Gastroesophageal sphincter (tissue), 4 donors: ENCODE measurements at regions not wholly inside any gene's neighbourhood (a gene's known extent, or its start where the extent isn't known, plus 50 kb on each side); places are given as distances from the start of the nearest gene placed in this dataset.
"Not testable (repeated sequence)": the region's sequence is repeated elsewhere in the genome, so short reads cannot be mapped to it uniquely, and the experiment has no call there.

Source experiments
- ATAC-seq: fragments of 150-250 bp; one replicate; pipeline ENCODE4 v1.9.1; 2016; ENCODE audit warnings: mild to moderate bottlenecking, moderate library complexity
- H3K27ac ChIP-seq, 4 donors: fragments of 200-600 bp; sonication (generic) in 3 of 4; 1 replicate in 3 of 4; 2 replicates in 1 of 4; pipeline ENCODE4 v1.5.1; 2016 to 2019
- H3K27me3 ChIP-seq: fragments of 200-600 bp; sonication (generic); one replicate; pipeline ENCODE4 v1.5.1; 2019
- H3K36me3 ChIP-seq, 2 donors: fragments of 200-600 bp; sonication (generic); one replicate each; pipeline ENCODE4 v1.5.1; 2019; ENCODE audit warnings: control low read depth in 1 of 2
- H3K4me1 ChIP-seq, 3 donors: fragments of 200-600 bp; sonication (generic); 1 replicate in 2 of 3; 2 replicates in 1 of 3; pipeline ENCODE4 v1.5.1; 2016 to 2019; ENCODE audit warnings: control low read depth in 2 of 3
- H3K4me3 ChIP-seq, 2 donors: fragments of 200-600 bp; sonication (generic); one replicate each; pipeline ENCODE4 v1.5.1; 2019; ENCODE audit warnings: mild to moderate bottlenecking in 1 of 2, moderate library complexity in 1 of 2
- H3K9me3 ChIP-seq, 3 donors: fragments of 200-600 bp; sonication (generic); one replicate each; pipeline ENCODE4 v1.5.1; 2017 to 2019; ENCODE audit warnings: control low read depth in 2 of 3
- WGBS, 2 donors: methylation state at CpG; one replicate each; pipeline ENCODE4 v1.1.5; 2018; ENCODE audit warnings: low coverage in 1 of 2; 5-methylcytosine and 5-hydroxymethylcytosine counted together

- H3K36me3 ChIP-seq, H3K9me3 ChIP-seq, ATAC-seq, H3K27ac ChIP-seq, H3K4me3 ChIP-seq, H3K4me1 ChIP-seq: not testable (repeated sequence)
- peaks cover 16% of the 10 kb centered on the region for H3K27me3 ChIP-seq
- 39 to 44% methylated on average over 1 of the region's 1 CpG for WGBS, 2 donors
These were observed 1681.9 kb downstream of the SPATA31A7 start for GRCh38 chr9:62871765-62872164.

- H3K9me3 ChIP-seq, ATAC-seq, H3K4me1 ChIP-seq, H3K36me3 ChIP-seq, H3K27ac ChIP-seq, H3K4me3 ChIP-seq: not testable (repeated sequence)
- 73 to 79% methylated on average over 7 to 9 of the region's 10 CpGs for WGBS, 2 donors
- peaks cover 16% of the 10 kb centered on the region for H3K27me3 ChIP-seq
These were observed 1684.4 kb downstream of the SPATA31A7 start for GRCh38 chr9:62874213-62874612.

- not testable (repeated sequence) for H3K36me3 ChIP-seq, ATAC-seq, H3K4me3 ChIP-seq, H3K9me3 ChIP-seq, H3K27ac ChIP-seq, H3K4me1 ChIP-seq
- H3K27me3 ChIP-seq = peaks cover 16% of the 10 kb centered on the region
- 26 to 42% methylated on average over 3 of the region's 4 CpGs for WGBS, 2 donors
These were observed 1685.1 kb downstream of the SPATA31A7 start for GRCh38 chr9:62874745-62875599.

- not testable (repeated sequence) for H3K4me3 ChIP-seq, H3K9me3 ChIP-seq, H3K36me3 ChIP-seq, ATAC-seq, H3K4me1 ChIP-seq, H3K27ac ChIP-seq
- H3K27me3 ChIP-seq = peaks cover 21% of the 10 kb centered on the region
These were observed 1687.7 kb downstream of the SPATA31A7 start for GRCh38 chr9:62877552-62877951.

GRCh38 chr9:62877987-62878386 is 1688.2 kb downstream of the SPATA31A7 start:
- H3K27me3 ChIP-seq = peaks cover 25% of the 10 kb centered on the region
- H3K4me1 ChIP-seq, ATAC-seq, H3K27ac ChIP-seq, H3K4me3 ChIP-seq, H3K36me3 ChIP-seq, H3K9me3 ChIP-seq: not testable (repeated sequence)
- WGBS, 2 donors = 55 to 65% methylated on average over 7 of the region's 7 CpGs

GRCh38 chr9:62880453-62880852 is 1690.6 kb downstream of the SPATA31A7 start:
- 48 to 52% methylated on average over 6 of the region's 6 CpGs for WGBS, 2 donors
- H3K9me3 ChIP-seq, H3K4me3 ChIP-seq, H3K27ac ChIP-seq, H3K4me1 ChIP-seq, H3K36me3 ChIP-seq, ATAC-seq: not testable (repeated sequence)
- H3K27me3 ChIP-seq = peaks cover 14% of the 10 kb centered on the region

GRCh38 chr9:62880971-62881370 is 1691.1 kb downstream of the SPATA31A7 start:
- not testable (repeated sequence) for ATAC-seq, H3K4me3 ChIP-seq, H3K9me3 ChIP-seq, H3K27ac ChIP-seq, H3K4me1 ChIP-seq, H3K36me3 ChIP-seq
- 85 to 96% methylated on average over 3 of the region's 3 CpGs for WGBS, 2 donors
- H3K27me3 ChIP-seq = peaks cover 14% of the 10 kb centered on the region

- WGBS, 2 donors = 75 to 84% methylated on average over 8 of the region's 8 CpGs
- not testable (repeated sequence) for H3K36me3 ChIP-seq, H3K4me1 ChIP-seq, ATAC-seq, H3K4me3 ChIP-seq, H3K9me3 ChIP-seq, H3K27ac ChIP-seq
- peaks cover 14% of the 10 kb centered on the region for H3K27me3 ChIP-seq
These were observed 1692.0 kb downstream of the SPATA31A7 start for GRCh38 chr9:62881811-62882210.

GRCh38 chr9:62882717-62883116 is 1692.9 kb downstream of the SPATA31A7 start:
- H3K36me3 ChIP-seq, ATAC-seq, H3K4me1 ChIP-seq, H3K27ac ChIP-seq, H3K4me3 ChIP-seq, H3K9me3 ChIP-seq: not testable (repeated sequence)
- peaks cover 14% of the 10 kb centered on the region for H3K27me3 ChIP-seq
- WGBS, 2 donors = 56 to 68% methylated on average over 4 to 5 of the region's 5 CpGs

- ATAC-seq, H3K4me1 ChIP-seq, H3K4me3 ChIP-seq, H3K27me3 ChIP-seq, H3K27ac ChIP-seq, H3K9me3 ChIP-seq, H3K36me3 ChIP-seq: not testable (repeated sequence)
- 88% methylated on average over 2 of the region's 3 CpGs; no CpG with 5 or more reads in 1 of the 2 donors for WGBS, 2 donors
These were observed 1706.9 kb downstream of the SPATA31A7 start for GRCh38 chr9:62896692-62897091.

GRCh38 chr9:62897411-62898225 is 1707.8 kb downstream of the SPATA31A7 start:
- not testable (repeated sequence) for ATAC-seq, H3K4me1 ChIP-seq, H3K9me3 ChIP-seq, H3K27me3 ChIP-seq, H3K36me3 ChIP-seq
- Histone ChIP-seq H3K4me3 (peak overlapping the region; percentile 41 to 97), H3K27ac (peak overlapping the region; percentile 70 to 93 (median 79))
- 0% methylated on average over 17 of the region's 48 CpGs; no CpG with 5 or more reads in 1 of the 2 donors for WGBS, 2 donors

GRCh38 chr9:62899666-62900065 is 1709.8 kb downstream of the SPATA31A7 start:
- not testable (repeated sequence) for H3K27me3 ChIP-seq, H3K36me3 ChIP-seq, H3K27ac ChIP-seq, H3K4me3 ChIP-seq, H3K9me3 ChIP-seq, ATAC-seq, H3K4me1 ChIP-seq
- 80 to 88% methylated on average over 1 to 2 of the region's 4 CpGs for WGBS, 2 donors

GRCh38 chr9:62904061-62904460 is 1714.2 kb downstream of the SPATA31A7 start:
- H3K4me3 ChIP-seq, ATAC-seq, H3K27ac ChIP-seq, H3K9me3 ChIP-seq, H3K36me3 ChIP-seq, H3K27me3 ChIP-seq, H3K4me1 ChIP-seq: not testable (repeated sequence)
- WGBS, 2 donors = 71 to 86% methylated on average over 1 to 2 of the region's 3 CpGs
